ENCODE measurements at regions not wholly inside any gene's neighbourhood (a gene's known extent, or its start where the extent isn't known, plus 50 kb on each side); places are given as distances from the start of the nearest gene placed in this dataset.

- H3K27ac Mint-ChIP-seq = no peak overlapping the region
- H3K36me3 Mint-ChIP-seq = no peaks in the 10 kb centered on the region
- H3K4me3 Mint-ChIP-seq = no peak overlapping the region
- no peaks in the 10 kb centered on the region for H3K9me3 Mint-ChIP-seq
- DNase-seq = no peak
- H3K4me1 Mint-ChIP-seq = no peaks in the 10 kb centered on the region
- ATAC-seq (ENCODE audit: low read depth in 2 of 2) = no peak
- H3K27me3 Mint-ChIP-seq = peaks cover 0 to 7% (median 5%) of the 10 kb centered on the region in 3 donors
Measured at GRCh38 chr2:41709702-41710599, 337.9 kb upstream of the PKDCC start.

GRCh38 chr2:41710944-41711343, 336.9 kb upstream of the PKDCC start:
- Mint-ChIP-seq H3K27me3 (peaks cover 0 to 7% (median 5%) of the 10 kb centered on the region in 3 donors), H3K27ac (no peak overlapping the region), H3K9me3 (no peaks in the 10 kb centered on the region), H3K36me3 (no peaks in the 10 kb centered on the region), H3K4me1 (peaks cover 0 to 5% (median 5%) of the 10 kb centered on the region in 3 donors), H3K4me3 (no peak overlapping the region)
- ATAC-seq (ENCODE audit: low read depth in 2 of 2) = no peak
- no peak for DNase-seq

- DNase-seq = no peak
- H3K36me3 Mint-ChIP-seq = no peaks in the 10 kb centered on the region
- no peaks in the 10 kb centered on the region for H3K9me3 Mint-ChIP-seq
- H3K4me1 Mint-ChIP-seq = peaks cover 0 to 5% (median 5%) of the 10 kb centered on the region in 3 donors
- H3K27ac Mint-ChIP-seq = no peak overlapping the region
- peaks cover 0 to 7% (median 5%) of the 10 kb centered on the region in 3 donors for H3K27me3 Mint-ChIP-seq
- no peak overlapping the region for H3K4me3 Mint-ChIP-seq
- ATAC-seq (ENCODE audit: low read depth in 2 of 2) = no peak
Measured at GRCh38 chr2:41711736-41712135, 336.1 kb upstream of the PKDCC start.

- no peaks in the 10 kb centered on the region for H3K36me3 Mint-ChIP-seq
- ATAC-seq (ENCODE audit: low read depth in 2 of 2) (no peak), DNase-seq (no peak)
- peak overlapping the region in 2 of 6 donors; percentile 11 to 18 for H3K27ac Mint-ChIP-seq
- no peaks in the 10 kb centered on the region for H3K9me3 Mint-ChIP-seq
- no peaks in the 10 kb centered on the region for H3K27me3 Mint-ChIP-seq
- H3K4me3 Mint-ChIP-seq = no peak overlapping the region
- H3K4me1 Mint-ChIP-seq = peaks cover 0 to 5% (median 5%) of the 10 kb centered on the region in 3 donors
Measured at GRCh38 chr2:41716497-41716896, 331.3 kb upstream of the PKDCC start.

- Mint-ChIP-seq H3K27me3 (no peaks in the 10 kb centered on the region), H3K4me1 (peaks cover 0 to 5% (median 5%) of the 10 kb centered on the region in 3 donors), H3K27ac (no peak overlapping the region), H3K36me3 (no peaks in the 10 kb centered on the region), H3K9me3 (no peaks in the 10 kb centered on the region), H3K4me3 (no peak overlapping the region)
- DNase-seq (no peak), ATAC-seq (ENCODE audit: low read depth in 2 of 2) (no peak)
Measured at GRCh38 chr2:41717839-41718238, 330.0 kb upstream of the PKDCC start.

GRCh38 chr2:41718705-41719104, 329.1 kb upstream of the PKDCC start:
- DNase-seq (no peak), ATAC-seq (ENCODE audit: low read depth in 2 of 2) (no peak)
- H3K4me1 Mint-ChIP-seq = peaks cover 0 to 5% (median 5%) of the 10 kb centered on the region in 3 donors
- no peaks in the 10 kb centered on the region for H3K9me3 Mint-ChIP-seq
- H3K27ac Mint-ChIP-seq = no peak overlapping the region
- H3K4me3 Mint-ChIP-seq = no peak overlapping the region
- no peaks in the 10 kb centered on the region for H3K36me3 Mint-ChIP-seq
- no peaks in the 10 kb centered on the region for H3K27me3 Mint-ChIP-seq

- no peak for ATAC-seq (ENCODE audit: low read depth in 2 of 2)
- Mint-ChIP-seq H3K4me3 (no peak overlapping the region), H3K36me3 (no peaks in the 10 kb centered on the region), H3K27me3 (no peaks in the 10 kb centered on the region), H3K27ac (no peak overlapping the region), H3K4me1 (peaks cover 0 to 5% (median 5%) of the 10 kb centered on the region in 3 donors), H3K9me3 (no peaks in the 10 kb centered on the region)
- no peak for DNase-seq
Measured at GRCh38 chr2:41719756-41720155, 328.1 kb upstream of the PKDCC start.

GRCh38 chr2:41720331-41721251, 327.2 kb upstream of the PKDCC start:
- Mint-ChIP-seq H3K27me3 (no peaks in the 10 kb centered on the region), H3K9me3 (no peaks in the 10 kb centered on the region), H3K27ac (peak overlapping the region in 1 of 6 donors; percentile 41), H3K4me1 (peaks cover 0 to 4% (median 4%) of the 10 kb centered on the region in 3 donors), H3K36me3 (no peaks in the 10 kb centered on the region), H3K4me3 (no peak overlapping the region)
- DNase-seq (no peak), ATAC-seq (ENCODE audit: low read depth in 2 of 2) (no peak)

- no peak overlapping the region for H3K4me3 Mint-ChIP-seq
Measured at GRCh38 chr2:41722668-41723369, 325.0 kb upstream of the PKDCC start.

GRCh38 chr2:41723526-41723925, 324.3 kb upstream of the PKDCC start:
- no peak for DNase-seq
- Mint-ChIP-seq H3K36me3 (no peaks in the 10 kb centered on the region), H3K27ac (no peak overlapping the region), H3K9me3 (no peaks in the 10 kb centered on the region), H3K27me3 (no peaks in the 10 kb centered on the region), H3K4me3 (no peak overlapping the region), H3K4me1 (no peaks in the 10 kb centered on the region)
- ATAC-seq (ENCODE audit: low read depth in 2 of 2) = no peak

More at GRCh38 chr2:41722668-41723369, 325.0 kb upstream of the PKDCC start:
- H3K9me3 Mint-ChIP-seq = no peaks in the 10 kb centered on the region
- ATAC-seq (ENCODE audit: low read depth in 2 of 2) (no peak), DNase-seq (no peak)
- H3K27me3 Mint-ChIP-seq = no peaks in the 10 kb centered on the region
- H3K36me3 Mint-ChIP-seq = no peaks in the 10 kb centered on the region
- no peaks in the 10 kb centered on the region for H3K4me1 Mint-ChIP-seq
- H3K27ac Mint-ChIP-seq = no peak overlapping the region

GRCh38 chr2:41724465-41724864, 323.4 kb upstream of the PKDCC start:
- Mint-ChIP-seq H3K36me3 (no peaks in the 10 kb centered on the region), H3K9me3 (no peaks in the 10 kb centered on the region), H3K4me3 (no peak overlapping the region), H3K27me3 (no peaks in the 10 kb centered on the region), H3K4me1 (no peaks in the 10 kb centered on the region), H3K27ac (no peak overlapping the region)
- DNase-seq (no peak), ATAC-seq (ENCODE audit: low read depth in 2 of 2) (no peak)

GRCh38 chr2:41725901-41726300, 321.9 kb upstream of the PKDCC start:
- Mint-ChIP-seq H3K27ac (no peak overlapping the region), H3K4me3 (no peak overlapping the region)

GRCh38 chr2:41726364-41726763, 321.5 kb upstream of the PKDCC start:
- Mint-ChIP-seq H3K27ac (no peak overlapping the region), H3K4me1 (no peaks in the 10 kb centered on the region), H3K9me3 (no peaks in the 10 kb centered on the region), H3K4me3 (no peak overlapping the region), H3K27me3 (peaks cover 0 to 6% (median 0%) of the 10 kb centered on the region in 3 donors), H3K36me3 (no peaks in the 10 kb centered on the region)
- no peak for ATAC-seq (ENCODE audit: low read depth in 2 of 2)
- DNase-seq = no peak

More at GRCh38 chr2:41725901-41726300, 321.9 kb upstream of the PKDCC start:
- ATAC-seq (ENCODE audit: low read depth in 2 of 2) (no peak), DNase-seq (no peak)
- no peaks in the 10 kb centered on the region for H3K36me3 Mint-ChIP-seq
- no peaks in the 10 kb centered on the region for H3K4me1 Mint-ChIP-seq
- no peaks in the 10 kb centered on the region for H3K9me3 Mint-ChIP-seq
- H3K27me3 Mint-ChIP-seq = peaks cover 0 to 6% (median 0%) of the 10 kb centered on the region in 3 donors

Measured in naive B cell (primary cell).